HCT116 (cell line): ENCODE measurements at regions not wholly inside any gene's neighbourhood (a gene's known extent, or its start where the extent isn't known, plus 50 kb on each side); places are given as distances from the start of the nearest gene placed in this dataset.

Experiments used
- ATAC-seq: fragments of 200-7000 bp; cut with Tn5 transposase; 2 replicates; pipeline ENCODE4 v1.9.1; 2020; ENCODE audit warnings: mild to moderate bottlenecking, moderate library complexity
- BruUV-seq: library from RNA; stranded (reverse); fragments of 400-500 nt; replicated peaks from 2 replicates; lab custom pipeline; 2021; lab: Mats Ljungman, UMichigan
- CTCF ChIA-PET: fragments of 300-600 bp; sonication (Branson Sonifier 250); formaldehyde crosslinking; loops from one replicate; lab custom pipeline; 2021; ENCODE audit warnings: antibody characterized with exemption; lab: Charles Lee
- POLR2A ChIA-PET: fragments of 300-600, 350-600 bp; sonication (Branson Sonifier 250); formaldehyde crosslinking; loops from one replicate; lab custom pipeline; 2021; ENCODE audit warnings: antibody characterized with exemption; lab: Charles Lee
- RAD21 ChIA-PET, 2 experiments: fragments of 300-600 bp; sonication (Branson Sonifier 250); formaldehyde crosslinking; loops; one replicate each; lab custom pipeline; 2023; ENCODE audit warnings: low total read pairs in 2 of 2; ENCODE audit not compliant: uncharacterized antibody in 2 of 2, unreplicated experiment in 2 of 2, low non-redundant PET in 1 of 2; lab: Charles Lee
- DNase-seq: peaks from one replicate; pipeline ENCODE4 v3.0.0-alpha.2; 2010; ENCODE audit warnings: low read depth, low spot score
- H2AFZ ChIP-seq: fragments of 200-600 bp; shearing (Covaris generic), sonication (generic); 2 replicates; pipeline ENCODE4 v1.6.1; 2017; ENCODE audit warnings: low read depth, mixed run types, mixed read lengths, antibody characterized with exemption, low read length; ENCODE audit not compliant: poor library complexity, severe bottlenecking
- H3K27ac ChIP-seq: 2 replicates; pipeline ENCODE4 v1.5.1; 2012; ENCODE audit warnings: low read depth, low read length
- H3K27me3 ChIP-seq: fragments of 200-600 bp; sonication (generic); 2 replicates; pipeline ENCODE4 v1.6.1; 2016; ENCODE audit warnings: mixed run types, low read length, mixed read lengths; ENCODE audit not compliant: insufficient read depth
- H3K36me3 ChIP-seq, 2 experiments: fragments of 200-500 bp in 1 of 2; fragments of 200-600 bp in 1 of 2; sonication (Bioruptor generic) in 1 of 2; sonication (generic) in 1 of 2; 2 replicates each; pipeline versions ENCODE4 v1.5.1 to v1.6.1; 2014 to 2016; ENCODE audit warnings: low read length in 2 of 2, inconsistent platforms in 1 of 2, mixed read lengths in 1 of 2, mixed run types in 1 of 2; ENCODE audit not compliant: insufficient read depth in 2 of 2, control insufficient read depth in 1 of 2
- H3K4me1 ChIP-seq, 2 experiments: fragments of 200-600 bp in 1 of 2; sonication (generic) in 1 of 2; 2 replicates each; pipeline versions ENCODE4 v1.5.1 to v1.6.1; 2012 to 2017; ENCODE audit warnings: low read length in 2 of 2, inconsistent platforms in 1 of 2, mild to moderate bottlenecking in 1 of 2, mixed read lengths in 1 of 2, mixed run types in 1 of 2, moderate library complexity in 1 of 2; ENCODE audit not compliant: insufficient read depth in 2 of 2, control insufficient read depth in 1 of 2
- H3K4me2 ChIP-seq: fragments of 200-600 bp; sonication (generic); 2 replicates; pipeline ENCODE4 v1.6.1; 2017; ENCODE audit warnings: mixed run types, low read length, mixed read lengths
- H3K4me3 ChIP-seq, 2 experiments: fragments of 200-600 bp in 1 of 2; sonication (generic) in 1 of 2; replicated peaks in 1 of 2; 2 replicates each; pipeline ENCODE4 v1.5.1; 2011 to 2016; ENCODE audit warnings: low read length in 2 of 2, control low read depth in 1 of 2, low read depth in 1 of 2, mild to moderate bottlenecking in 1 of 2, mixed read lengths in 1 of 2, mixed run types in 1 of 2
- H3K79me2 ChIP-seq: fragments of 200-600 bp; sonication (generic); 2 replicates; pipeline ENCODE4 v1.6.1; 2017; ENCODE audit warnings: mild to moderate bottlenecking, mixed run types, low read length, moderate library complexity, mixed read lengths; ENCODE audit not compliant: insufficient read depth
- H3K9ac ChIP-seq: fragments of 200-600 bp; sonication (generic); 2 replicates; pipeline ENCODE4 v1.6.1; 2016; ENCODE audit warnings: low read length, mixed read lengths
- H3K9me2 ChIP-seq: fragments of 200-600 bp; sonication (generic), shearing (Covaris generic); 2 replicates; pipeline ENCODE4 v1.6.1; 2017; ENCODE audit warnings: mixed run types, mild to moderate bottlenecking, moderate library complexity; ENCODE audit not compliant: insufficient read depth
- H3K9me3 ChIP-seq, 2 experiments: fragments of 200-500 bp in 1 of 2; fragments of 200-600 bp in 1 of 2; sonication (Bioruptor generic) in 1 of 2; sonication (generic) in 1 of 2; 2 replicates each; pipeline ENCODE4 v1.6.1; 2014 to 2017; ENCODE audit warnings: low read length in 2 of 2, mixed read lengths in 2 of 2, inconsistent platforms in 1 of 2, low read depth in 1 of 2, mild to moderate bottlenecking in 1 of 2, mixed run types in 1 of 2, moderate library complexity in 1 of 2; ENCODE audit not compliant: control insufficient read depth in 1 of 2, insufficient read depth in 1 of 2
- H4K20me1 ChIP-seq: fragments of 200-600 bp; sonication (generic), shearing (Covaris generic); 2 replicates; pipeline ENCODE4 v1.6.1; 2017; ENCODE audit warnings: mixed run types, mild to moderate bottlenecking, moderate library complexity; ENCODE audit not compliant: insufficient read depth
- CBX3 ChIP-seq: IDR thresholded peaks from 2 replicates; pipeline ENCODE4 v1.6.1; 2012; ENCODE audit warnings: low read depth
- EGR1 ChIP-seq: IDR thresholded peaks from 2 replicates; pipeline ENCODE4 v1.6.1; 2012; ENCODE audit warnings: low read depth
- ELF1 ChIP-seq: IDR thresholded peaks from 2 replicates; pipeline ENCODE4 v1.6.1; 2012; ENCODE audit warnings: low read depth, borderline replicate concordance
- EZH2 ChIP-seq: fragments of 200-600 bp; sonication (generic); IDR thresholded peaks from 2 replicates; pipeline ENCODE4 v1.6.1; 2017; ENCODE audit warnings: antibody characterized with exemption, mixed run types
- EZH2phosphoT487 ChIP-seq: fragments of 200-600 bp; IDR thresholded peaks from 2 replicates; pipeline ENCODE4 v1.6.1; 2018; ENCODE audit warnings: antibody characterized with exemption, borderline replicate concordance
- FOSL1 ChIP-seq: IDR thresholded peaks from 2 replicates; pipeline ENCODE4 v1.6.1; 2012; ENCODE audit warnings: low read depth
- MAX ChIP-seq: IDR thresholded peaks from 2 replicates; pipeline ENCODE4 v1.6.1; 2012
- POLR2AphosphoS5 ChIP-seq: IDR thresholded peaks from 2 replicates; pipeline ENCODE4 v1.6.1; 2011; ENCODE audit warnings: mild to moderate bottlenecking, low read depth, low read length, moderate library complexity
- SIN3A ChIP-seq: IDR thresholded peaks from 2 replicates; pipeline ENCODE4 v1.6.1; 2012; ENCODE audit warnings: low read depth
- SP1 ChIP-seq: IDR thresholded peaks from 2 replicates; pipeline ENCODE4 v1.6.1; 2012; ENCODE audit warnings: low read depth
- SRF ChIP-seq: IDR thresholded peaks from 2 replicates; pipeline ENCODE4 v1.6.1; 2012; ENCODE audit warnings: low read depth
- YY1 ChIP-seq: IDR thresholded peaks from 2 replicates; pipeline ENCODE4 v1.6.1; 2011; ENCODE audit warnings: low read length, low read depth, moderate library complexity, mild to moderate bottlenecking; ENCODE audit not compliant: insufficient replicate concordance; ENCODE audit errors: extremely low read depth
- ZBTB33 ChIP-seq: IDR thresholded peaks from 2 replicates; pipeline ENCODE4 v1.6.1; 2011; ENCODE audit warnings: mild to moderate bottlenecking, low read length, moderate library complexity; ENCODE audit not compliant: insufficient replicate concordance; ENCODE audit errors: extremely low read depth
- ZFX ChIP-seq: fragments of 450-650 bp; IDR thresholded peaks from 2 replicates; pipeline ENCODE4 v1.6.1; 2017
- ZNF274 ChIP-seq: fragments of 200-500 bp; sonication (Bioruptor generic); IDR thresholded peaks from 2 replicates; pipeline ENCODE4 v1.6.1; 2014; ENCODE audit warnings: mild to moderate bottlenecking, low read depth, low read length, inconsistent platforms
- intact Hi-C: fragments of 100-400 bp; cut with micrococcal nuclease; formaldehyde crosslinking; loops from 2 replicates; pipeline ENCODE4 v1.10.0; 2022

DNA sequence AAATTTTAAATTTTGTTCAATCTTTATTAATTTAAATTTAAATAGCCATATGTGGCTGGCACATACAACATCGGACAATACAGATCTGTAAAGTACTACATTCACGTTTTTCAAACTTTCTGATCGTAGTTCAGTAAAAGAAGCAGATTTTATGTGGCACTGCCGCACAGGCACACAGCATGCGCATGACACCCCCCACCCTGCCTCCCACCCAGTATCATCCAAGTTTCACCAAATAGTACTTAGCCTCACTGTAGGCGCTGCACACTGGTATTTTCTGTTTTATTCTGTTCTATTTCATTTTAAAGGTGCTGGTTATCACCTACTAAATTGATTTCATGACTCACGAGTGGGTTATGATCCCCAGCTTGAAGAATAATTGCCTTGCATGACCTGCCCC lies 159.9 kb downstream of the HIPK3 start:
- H3K27ac ChIP-seq: no peak overlapping the region
- H2AFZ ChIP-seq: no peak overlapping the region
- ATAC-seq (no peak), DNase-seq (no peak)
- BruUV-seq: no TSS peak
- ChIA-PET POLR2A (no interaction called here), RAD21 (no interaction called here), CTCF (no interaction called here)
- H3K4me3 ChIP-seq: no peak overlapping the region
- H3K27me3 ChIP-seq: peaks cover 9% of the 10 kb centered on the region
- H3K9me3 ChIP-seq: no peaks in the 10 kb centered on the region
- no peaks in the 10 kb centered on the region for H4K20me1 ChIP-seq
- no peaks in the 10 kb centered on the region for H3K79me2 ChIP-seq
- H3K36me3 ChIP-seq: no peaks in the 10 kb centered on the region
- no peak overlapping the region for H3K4me2 ChIP-seq
- H3K4me1 ChIP-seq: no peaks in the 10 kb centered on the region
- H3K9me2 ChIP-seq: no peaks in the 10 kb centered on the region
- no peak for TF ChIP-seq EGR1
- TF ChIP-seq MAX: no peak
- no peak for TF ChIP-seq SRF
- TF ChIP-seq ZFX: no peak
- no peak for TF ChIP-seq ZBTB33
- TF ChIP-seq ELF1: no peak
- TF ChIP-seq EZH2: no peak
- no peak for TF ChIP-seq SP1
- no peak for TF ChIP-seq CBX3
- no peak for TF ChIP-seq SIN3A
- TF ChIP-seq POLR2AphosphoS5: no peak
- no peak for TF ChIP-seq YY1
- TF ChIP-seq ZNF274: no peak
- TF ChIP-seq EZH2phosphoT487: no peak
- TF ChIP-seq FOSL1: no peak
- intact Hi-C loops: no loop called here
- no peak overlapping the region for H3K9ac ChIP-seq
